EL (cell line): ENCODE measurements at regions not wholly inside any gene's neighbourhood (a gene's known extent, or its start where the extent isn't known, plus 50 kb on each side); places are given as distances from the start of the nearest gene placed in this dataset.
A peak's percentile ranks its signal among the peaks of the same experiment; 100 is the strongest.
"Not testable (repeated sequence)": the region's sequence is repeated elsewhere in the genome, so short reads cannot be mapped to it uniquely, and the experiment has no call there.

Experiments used
- DNase-seq: peaks from one replicate; pipeline ENCODE4 v3.0.0-alpha.2; 2016

DNA sequence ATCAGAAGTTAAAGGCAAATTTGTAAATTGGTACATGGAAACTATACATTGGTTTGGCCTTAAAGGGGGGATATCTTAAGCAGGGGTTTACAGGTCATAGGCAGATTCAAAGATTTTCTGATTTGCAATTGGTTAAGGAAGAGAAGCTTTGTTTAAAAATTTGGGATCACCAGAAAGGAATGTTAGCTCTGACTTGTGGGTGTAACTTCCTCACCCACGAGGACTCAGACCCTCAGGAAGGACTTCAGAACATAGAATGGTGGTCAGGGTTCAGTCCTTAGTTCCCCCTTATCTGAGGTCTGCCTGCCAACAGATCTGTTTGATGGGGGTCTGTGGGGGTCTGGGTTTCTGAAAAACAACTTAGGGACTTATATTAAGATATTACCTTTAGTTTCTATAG lies 427.4 kb upstream of the DIPK2B start:
- DNase-seq = peak; percentile 40

DNA sequence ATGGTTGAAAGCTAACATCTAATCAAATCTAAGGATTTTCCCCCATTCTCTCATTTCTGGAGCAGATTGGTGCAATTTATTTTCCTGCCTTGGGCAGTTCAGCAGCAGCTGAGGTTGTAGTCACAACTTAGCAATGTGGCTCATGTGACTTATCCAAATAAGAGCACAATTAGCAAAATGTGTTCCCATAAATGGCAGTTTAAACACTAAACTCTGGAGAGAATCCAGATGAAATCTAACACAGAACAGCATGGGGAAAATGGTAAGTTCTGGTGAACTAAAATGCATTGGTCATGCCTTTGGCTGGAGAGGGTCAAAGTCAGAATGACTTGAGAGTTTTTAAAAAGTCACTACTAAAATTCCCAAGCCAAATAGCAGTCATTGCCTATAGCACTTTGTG lies 422.6 kb upstream of the DIPK2B start:
- peak; percentile 87 for DNase-seq

DNA sequence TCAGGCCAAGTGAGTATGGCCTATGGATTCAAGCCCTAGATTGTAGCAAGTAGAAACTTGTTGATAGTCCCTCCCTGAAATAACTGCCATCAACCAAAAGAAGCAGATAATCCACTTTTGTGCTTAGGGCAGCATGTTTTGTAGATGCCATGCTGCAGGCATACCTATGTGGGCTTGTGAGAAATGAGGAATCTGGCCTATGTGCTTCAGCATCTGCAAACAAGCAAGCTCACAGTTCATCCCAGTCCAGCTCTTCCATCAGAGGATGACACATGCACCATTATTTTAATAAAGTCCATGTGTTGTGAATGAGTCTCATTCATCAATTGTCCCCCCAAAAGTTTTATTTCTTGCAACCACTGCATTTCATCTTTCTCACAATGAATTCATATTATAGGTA lies 421.9 kb upstream of the DIPK2B start:
- peak; percentile 66 for DNase-seq

DNA sequence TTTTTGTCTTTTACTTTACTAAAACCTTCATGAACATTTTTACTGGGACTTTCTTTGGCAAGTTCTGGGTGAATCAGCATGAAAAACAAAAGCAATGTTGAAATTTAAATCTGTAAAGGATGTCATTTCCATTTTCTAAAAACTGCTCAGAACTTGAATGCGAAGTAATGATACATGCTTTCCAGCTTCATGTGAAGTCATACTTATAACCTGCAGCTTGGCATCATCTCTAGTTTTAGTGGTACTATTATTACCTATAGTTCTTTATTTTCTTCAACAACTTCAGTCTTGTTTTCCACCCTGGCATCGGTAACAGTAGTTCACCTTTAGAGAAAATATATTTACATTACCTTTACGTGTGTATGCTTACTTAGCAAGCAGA lies 421.4 kb upstream of the DIPK2B start:
- DNase-seq = no peak

DNA sequence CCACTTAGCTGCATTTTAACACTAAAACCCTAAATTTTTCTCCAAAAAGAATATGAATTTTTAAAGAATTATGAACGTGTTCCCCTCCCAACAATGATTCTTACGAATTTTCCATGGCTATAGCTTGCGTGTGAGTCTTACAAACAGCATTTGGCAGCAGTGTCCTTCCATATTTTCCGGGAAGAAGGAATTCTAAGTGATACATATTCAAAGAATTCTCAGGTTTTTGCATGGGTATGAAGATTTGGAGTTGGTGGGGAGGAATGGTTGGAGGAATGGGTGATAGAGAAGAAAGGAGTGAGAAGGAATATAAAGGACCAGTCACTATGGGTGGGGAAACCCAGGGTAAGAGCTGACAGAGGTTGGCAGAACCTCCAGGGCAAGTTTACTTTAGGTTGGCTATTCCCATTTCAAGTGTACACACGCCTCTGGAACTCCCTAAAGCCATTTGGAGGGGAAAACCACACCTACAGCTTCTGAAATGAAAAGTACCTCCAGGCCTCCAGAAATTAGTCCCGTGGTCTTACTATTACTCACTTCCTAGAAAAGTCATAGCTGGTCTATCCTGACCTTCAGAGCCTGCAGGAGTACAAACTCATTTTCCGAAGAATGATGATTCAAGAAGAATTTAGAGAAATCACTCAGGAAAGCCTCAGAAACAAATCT lies 420.8 kb upstream of the DIPK2B start:
- peak; percentile 78 for DNase-seq

DNA sequence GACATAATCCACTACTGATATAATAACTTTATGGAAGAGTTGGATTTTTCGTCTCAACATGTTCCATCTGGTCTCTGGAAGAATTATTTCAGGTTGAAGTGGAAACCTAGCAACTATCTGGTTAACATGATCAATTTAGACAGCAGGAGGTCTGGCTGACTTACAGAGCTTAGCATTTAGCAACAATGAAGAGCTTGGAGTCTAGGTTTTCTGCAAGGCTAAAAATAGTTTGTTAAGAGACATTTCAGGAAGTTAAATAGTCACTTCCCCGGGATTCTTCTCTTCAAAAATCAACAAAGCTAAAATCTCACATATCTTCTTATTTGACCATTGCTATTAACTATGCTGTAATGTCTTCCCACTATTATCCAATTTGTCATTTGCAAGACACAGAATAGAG lies 418.6 kb upstream of the DIPK2B start:
- no peak for DNase-seq

DNA sequence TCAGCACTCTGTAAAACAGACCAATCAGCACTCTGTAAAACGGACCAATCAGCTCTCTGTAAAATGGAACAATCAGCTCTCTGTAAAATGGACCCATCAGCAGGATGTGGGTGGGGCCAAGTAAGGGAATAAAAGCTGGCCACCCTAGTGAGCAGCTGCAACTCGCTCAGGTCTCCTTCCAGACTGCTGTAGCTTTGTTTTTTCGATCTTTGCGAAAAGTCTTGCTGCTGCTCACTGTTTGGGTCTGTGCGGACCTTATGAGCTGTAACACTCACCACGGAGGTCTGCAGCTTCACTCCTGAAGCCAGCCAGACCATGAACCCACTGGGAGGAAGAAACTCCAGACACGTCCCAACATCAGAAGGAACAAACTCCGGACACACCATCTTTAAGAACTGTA lies 414.9 kb upstream of the DIPK2B start:
- not testable (repeated sequence) for DNase-seq

DNA sequence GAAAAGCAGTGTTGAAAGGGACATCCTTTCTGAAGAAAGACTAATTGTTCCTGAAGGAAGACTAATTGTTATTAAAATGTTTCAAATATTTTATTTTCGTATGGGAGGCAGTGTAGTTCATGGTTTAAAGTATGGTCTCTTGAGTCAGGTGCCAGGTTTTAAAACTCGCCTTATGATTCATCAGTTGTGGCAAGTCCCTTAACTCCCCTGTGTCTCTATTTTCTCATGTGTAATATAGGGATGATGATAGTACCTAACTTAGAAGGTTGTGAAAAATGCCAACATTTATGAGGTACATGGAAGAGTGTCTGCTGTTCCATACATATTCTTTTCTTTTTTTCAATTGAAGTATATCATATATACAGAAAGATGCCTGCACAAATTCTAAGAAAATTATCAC lies 414.2 kb upstream of the DIPK2B start:
- no peak for DNase-seq

DNA sequence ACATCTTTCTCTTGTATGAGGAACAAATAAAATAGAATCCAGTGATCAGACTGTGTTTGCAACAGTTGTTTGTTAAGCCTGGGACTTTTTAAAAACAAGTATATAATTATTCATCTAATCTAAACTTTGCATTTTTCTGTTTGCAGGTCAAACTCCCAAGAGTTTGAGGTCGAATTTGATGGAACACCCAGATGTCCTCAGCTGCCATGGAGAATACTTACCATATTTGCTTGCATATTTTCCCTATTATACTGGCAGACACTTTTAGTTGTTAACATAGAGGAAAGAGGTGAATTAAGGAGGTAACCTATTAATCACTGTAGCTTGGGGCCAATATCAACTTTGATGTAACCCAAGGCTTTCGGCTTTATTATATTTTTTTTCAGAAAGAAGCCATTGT lies 401.5 kb upstream of the DIPK2B start:
- peak; percentile 8 for DNase-seq

DNA sequence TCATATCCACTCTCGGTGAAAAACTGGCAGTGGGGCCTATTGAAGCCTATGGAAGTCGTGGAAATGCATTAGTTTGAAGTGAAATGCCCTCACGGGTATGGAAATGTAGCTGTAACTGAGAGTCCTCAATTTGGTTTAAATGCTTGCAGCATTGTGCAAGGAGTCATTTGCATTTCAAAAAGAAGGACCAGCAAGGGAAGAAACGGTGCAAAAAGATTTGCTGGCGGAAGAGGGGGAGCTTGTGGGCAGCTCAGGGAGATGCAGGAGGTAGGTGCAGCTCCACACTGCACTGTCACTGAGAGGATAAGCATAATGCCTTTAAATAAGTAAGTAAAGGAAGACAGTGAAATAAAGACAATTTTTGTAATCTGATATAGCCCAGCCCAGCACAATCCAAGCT lies 400.4 kb upstream of the DIPK2B start:
- no peak for DNase-seq

DNA sequence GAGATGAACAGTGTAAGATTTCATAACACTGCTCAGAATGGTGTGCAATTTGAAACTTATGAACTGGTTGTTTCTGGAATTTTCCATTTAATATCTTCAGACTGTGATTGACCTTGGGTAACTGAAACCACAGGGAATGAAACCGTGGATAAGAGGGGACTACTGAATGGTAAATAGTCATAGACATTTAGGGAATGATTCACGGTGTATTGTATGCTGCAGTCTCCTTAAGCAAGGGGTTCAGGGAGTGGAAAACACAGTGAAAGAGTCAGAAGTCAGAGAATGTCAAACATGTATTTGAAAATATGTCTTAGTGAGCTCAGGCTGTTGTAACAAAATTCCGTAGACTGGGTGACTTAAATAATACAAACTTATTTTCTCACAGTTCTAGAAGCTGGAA lies 398.2 kb upstream of the DIPK2B start:
- DNase-seq = peak; percentile 33

DNA sequence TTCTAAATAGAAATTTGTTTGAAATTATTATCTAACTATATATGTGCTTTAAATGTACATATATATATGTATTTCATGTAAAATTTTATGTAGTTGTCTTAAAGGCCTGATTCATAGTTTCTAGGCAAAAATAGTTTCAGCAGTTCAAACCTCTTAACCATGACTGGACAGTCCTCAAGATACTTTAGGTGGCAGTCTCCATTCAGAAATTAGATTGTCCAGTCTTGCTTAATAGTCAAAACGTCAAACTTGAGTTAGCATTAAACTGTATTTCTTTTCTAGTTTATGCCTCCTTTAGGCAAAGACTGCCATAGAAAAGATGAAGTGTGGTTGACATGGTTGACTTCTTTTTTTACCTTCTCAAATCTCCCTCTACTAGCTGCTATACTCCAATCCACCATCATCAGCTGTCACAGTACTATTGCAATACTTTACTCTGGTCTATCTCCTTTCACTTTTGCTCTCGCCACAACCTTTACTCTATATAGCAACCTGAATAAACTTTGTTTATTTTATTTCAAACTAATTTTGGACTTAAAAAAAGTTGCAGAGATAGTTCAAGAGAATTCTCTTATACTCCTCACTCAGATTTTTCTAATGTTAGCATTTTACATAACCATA lies 395.6 kb upstream of the DIPK2B start:
- DNase-seq = no peak

DNA sequence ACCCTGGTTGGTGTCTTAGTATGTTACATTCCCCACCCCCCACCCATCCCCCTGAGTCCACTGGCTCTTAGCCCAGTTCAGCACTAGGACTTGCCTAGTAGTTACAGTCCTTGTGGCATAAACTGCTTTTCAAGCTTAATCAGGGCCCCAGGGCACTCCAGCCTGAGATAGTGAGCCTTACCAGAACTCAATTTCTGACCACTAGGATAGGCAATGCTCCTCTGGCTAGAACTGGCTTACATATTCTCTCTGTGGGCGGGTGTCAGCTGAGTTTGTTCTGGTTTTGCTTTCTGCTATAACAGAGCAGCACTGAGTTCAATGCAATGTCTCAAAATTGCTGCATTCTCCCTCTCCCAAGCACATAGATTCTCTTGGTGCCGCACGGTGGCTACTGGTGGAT lies 391.4 kb upstream of the DIPK2B start:
- DNase-seq = no peak

DNA sequence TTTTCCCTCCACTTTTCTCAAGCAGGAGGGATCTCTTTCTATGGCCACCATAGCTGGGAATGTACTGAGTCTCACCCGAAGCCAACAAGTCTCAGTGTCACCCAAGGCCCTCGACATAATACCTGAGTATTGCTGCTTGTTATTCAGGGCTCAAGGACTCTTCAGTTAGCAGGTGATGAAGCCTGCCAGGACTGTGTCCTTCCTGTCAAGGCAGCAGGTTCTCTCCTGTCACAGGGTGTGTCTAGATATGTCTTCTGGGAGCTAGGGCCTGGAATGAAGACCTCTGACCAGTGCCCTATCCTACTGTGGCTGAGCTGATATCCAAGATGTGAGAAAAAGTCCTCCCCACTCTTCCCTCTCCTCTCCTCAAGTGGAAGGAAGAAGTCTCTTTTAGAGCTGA lies 391.0 kb upstream of the DIPK2B start:
- no peak for DNase-seq

DNA sequence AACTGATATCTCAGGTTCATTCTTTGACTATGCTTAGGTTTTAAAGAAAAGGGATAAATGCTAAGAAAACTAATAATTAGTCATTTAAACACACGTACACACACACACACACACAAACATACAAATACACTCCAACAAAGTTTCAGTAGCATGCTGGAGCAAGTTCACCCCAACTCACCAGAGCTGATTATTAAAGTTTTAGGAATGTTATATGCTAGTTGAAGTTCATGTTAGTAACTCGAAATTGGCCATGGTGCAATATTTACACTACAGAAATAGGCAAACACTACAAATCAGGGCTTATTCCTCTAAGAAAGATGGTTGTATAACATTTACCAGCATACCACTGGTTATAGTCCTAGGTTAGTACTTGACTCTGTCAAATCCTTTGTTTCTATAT lies 384.0 kb upstream of the DIPK2B start:
- DNase-seq = no peak

DNA sequence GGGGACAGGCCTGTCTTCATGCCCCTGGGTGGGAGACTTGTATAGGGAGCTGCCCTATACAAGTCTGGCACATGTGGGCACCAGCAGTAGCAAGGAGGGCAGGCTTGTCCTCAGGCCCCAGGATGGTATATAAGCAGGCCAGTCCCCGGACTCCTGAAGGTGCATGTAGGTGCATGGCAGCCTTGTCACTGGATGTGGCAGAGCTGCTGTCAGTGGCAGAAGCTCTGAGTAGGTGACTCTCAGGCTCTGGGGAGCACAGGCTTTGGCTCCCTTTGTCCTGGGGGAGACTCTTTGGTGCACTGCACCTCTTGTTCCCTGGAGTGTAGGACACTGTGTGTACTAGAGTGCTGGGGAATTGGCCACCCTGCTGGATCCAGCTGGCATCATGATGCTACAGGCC lies 376.7 kb upstream of the DIPK2B start:
- no peak for DNase-seq

DNA sequence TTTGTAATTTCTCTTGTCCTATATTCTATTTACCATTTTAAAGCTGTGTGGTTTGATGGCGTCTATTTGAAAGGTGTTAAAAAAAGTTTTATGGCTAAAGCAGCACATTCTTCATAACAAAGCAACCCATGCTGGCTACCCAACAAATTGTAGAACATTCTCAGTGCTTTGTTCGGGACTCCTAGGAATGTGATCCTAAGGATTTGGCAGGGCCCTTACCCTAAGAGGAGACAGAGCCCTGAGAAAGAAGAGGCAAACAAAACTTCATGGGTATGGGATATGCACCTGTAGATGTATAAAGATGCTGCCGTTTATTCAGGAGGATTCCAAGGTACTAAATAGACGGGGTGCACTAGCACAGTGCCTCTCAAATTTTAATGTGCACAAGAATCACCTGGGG lies 370.8 kb upstream of the DIPK2B start:
- no peak for DNase-seq

DNA sequence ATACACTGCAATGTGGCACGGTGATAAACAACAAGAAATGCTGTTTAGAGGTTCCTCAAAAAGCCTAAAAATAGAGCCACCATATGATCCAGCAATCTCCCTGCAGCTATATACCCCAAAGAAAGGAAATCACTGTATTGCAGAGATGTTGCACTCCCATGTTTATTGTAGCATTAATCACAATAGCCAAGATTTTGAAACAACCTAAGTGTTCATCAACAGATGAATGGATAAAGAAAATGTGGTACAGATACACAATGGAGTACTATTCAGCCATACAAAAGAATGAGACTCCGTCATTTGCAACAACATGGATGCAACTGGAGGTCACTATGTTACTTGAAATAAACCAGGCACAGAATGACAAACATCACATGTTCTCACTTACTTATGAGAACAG lies 365.8 kb upstream of the DIPK2B start:
- no peak for DNase-seq

DNA sequence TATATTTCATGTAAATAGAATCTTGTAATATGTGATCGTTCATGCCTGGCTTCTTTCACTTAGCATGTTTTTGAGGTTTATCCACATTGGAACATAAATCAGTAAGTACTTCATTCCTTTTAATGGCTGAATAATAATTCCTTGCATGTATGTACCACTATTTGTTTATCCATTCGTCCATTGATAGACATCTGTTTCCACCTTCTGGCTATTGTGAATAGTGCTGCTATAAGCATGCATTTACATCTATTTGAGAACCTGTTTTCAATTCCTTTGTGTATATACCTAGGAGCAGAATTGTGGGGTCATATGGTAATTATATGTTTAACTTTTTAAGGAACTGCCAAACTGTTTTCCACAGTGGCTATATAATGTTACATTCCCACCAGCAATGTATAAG lies 356.7 kb upstream of the DIPK2B start:
- peak; percentile 0 for DNase-seq

DNA sequence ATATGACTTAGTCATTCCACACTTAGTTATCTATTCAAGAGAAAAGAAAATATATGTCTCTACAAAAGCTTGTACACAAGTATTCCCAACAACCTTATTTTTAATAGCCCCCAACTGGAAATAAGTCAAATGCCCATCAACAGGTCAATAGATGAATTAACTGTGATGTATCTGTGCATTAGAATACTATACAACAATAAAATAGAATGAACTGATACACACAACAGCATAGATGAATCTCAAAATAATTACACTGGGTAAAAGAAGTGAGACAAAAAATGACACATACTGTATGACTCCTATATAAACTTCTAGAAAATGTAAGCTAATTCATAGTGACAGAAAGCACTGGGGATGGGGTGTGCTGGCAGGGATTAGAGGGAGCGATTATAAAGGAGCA lies 354.1 kb upstream of the DIPK2B start:
- DNase-seq = no peak

DNA sequence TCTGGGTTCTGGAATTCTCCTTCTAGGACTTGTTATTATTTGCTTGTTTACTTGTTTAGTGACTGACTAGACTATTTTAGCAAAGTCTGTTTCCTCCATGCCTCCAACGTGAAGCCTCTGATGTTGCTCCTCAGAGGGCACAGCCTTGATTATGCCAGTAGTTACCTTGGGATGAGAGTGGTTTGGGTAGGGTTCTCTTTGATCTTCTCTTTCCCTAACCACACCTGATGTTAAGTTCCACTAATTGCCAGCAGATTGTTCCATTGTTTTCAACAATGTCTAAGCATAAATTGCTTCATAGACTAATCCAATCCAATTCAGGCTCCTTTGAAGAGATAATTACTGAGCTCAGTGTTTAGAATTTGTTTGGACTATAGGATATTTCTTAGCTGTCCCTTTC lies 352.7 kb upstream of the DIPK2B start:
- no peak for DNase-seq

DNA sequence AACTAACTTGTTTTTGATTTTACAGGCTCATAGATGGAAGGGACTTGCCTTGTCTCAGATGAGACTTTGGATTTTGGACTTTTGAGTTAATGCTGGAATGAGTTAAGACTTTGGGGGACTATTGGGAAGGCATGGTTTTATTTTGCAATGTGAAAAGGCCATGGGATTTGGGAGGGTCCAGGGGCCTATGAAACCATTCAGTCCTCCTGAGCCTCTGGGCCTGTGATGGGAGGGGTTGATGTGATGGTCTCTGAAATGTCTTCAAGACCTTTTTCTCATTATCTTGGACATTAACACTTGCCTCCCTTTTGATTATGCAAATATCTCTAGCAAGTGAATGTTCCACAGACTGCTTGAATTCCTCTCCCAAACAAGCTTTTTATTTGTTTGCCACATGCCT lies 346.0 kb upstream of the DIPK2B start:
- not testable (repeated sequence) for DNase-seq

DNA sequence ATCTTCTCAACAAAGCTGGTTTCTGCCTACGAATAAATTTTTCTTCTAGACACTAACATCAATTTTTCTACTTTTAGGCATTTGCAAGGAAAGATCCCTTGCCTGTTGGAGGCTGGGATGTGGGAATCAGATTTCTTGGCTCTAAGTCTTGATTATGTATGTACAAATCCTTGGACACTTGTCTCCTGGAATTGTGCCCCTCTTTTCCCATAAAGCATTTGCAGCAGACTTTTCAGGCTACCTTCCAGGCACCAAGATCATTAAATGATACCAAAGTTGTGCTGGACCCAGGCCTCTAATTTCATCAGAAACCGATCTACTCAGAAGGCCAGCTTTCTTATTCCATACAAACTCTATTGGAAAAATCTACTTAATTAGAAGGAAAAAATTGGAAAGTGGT lies 339.5 kb upstream of the DIPK2B start:
- DNase-seq = no peak

DNA sequence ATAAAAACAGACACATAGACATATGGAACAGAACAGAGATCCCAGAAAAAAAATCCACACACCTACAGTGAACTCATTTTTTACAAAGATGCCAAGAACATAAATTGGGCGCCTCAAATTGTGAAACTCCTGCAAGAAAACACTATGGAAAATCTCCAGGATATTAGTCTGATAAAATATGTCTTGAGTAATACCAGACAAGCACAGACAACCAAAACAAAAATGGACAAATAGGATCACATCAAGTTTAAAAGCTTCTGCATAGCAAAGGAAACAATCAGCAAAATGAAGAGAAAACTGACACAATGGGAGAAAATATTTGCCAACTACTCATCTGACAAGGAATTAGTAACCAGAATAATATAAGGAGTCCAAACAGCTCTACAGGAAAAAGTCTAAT lies 337.3 kb upstream of the DIPK2B start:
- DNase-seq = no peak

DNA sequence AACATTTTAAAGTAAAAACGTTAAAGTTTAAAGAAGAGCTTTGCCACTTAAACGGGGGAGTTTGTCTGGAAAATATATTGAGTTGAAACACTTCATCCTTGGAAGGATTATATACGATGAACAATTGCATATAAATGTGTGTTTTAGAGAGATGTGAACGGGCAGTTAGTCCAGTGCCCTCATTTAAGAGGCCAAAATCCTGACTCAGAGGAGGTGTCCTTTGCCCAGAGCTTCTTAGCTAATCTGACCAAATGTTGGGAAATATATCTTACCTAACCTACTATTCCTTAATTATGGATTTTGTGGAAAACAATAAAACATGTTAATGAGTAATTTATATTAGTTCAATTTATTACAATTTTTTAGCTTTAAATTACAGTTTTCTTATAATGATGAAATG lies 327.2 kb upstream of the DIPK2B start:
- peak; percentile 31 for DNase-seq
